HCT116 (cell line): ENCODE measurements at regions not wholly inside any gene's neighbourhood (a gene's known extent, or its start where the extent isn't known, plus 50 kb on each side); places are given as distances from the start of the nearest gene placed in this dataset.

ENCODE experiments used
- CTCF ChIP-seq, 3 experiments: fragments of 200-600 bp in 1 of 3; sonication (generic) in 1 of 3; IDR thresholded peaks in 2 of 3; conservative IDR thresholded peaks in 1 of 3; 2 replicates each; pipeline ENCODE4 v1.5.1; 2012 to 2017; ENCODE audit warnings: low read depth in 2 of 3, low read length in 2 of 3, antibody characterized with exemption in 1 of 3, borderline replicate concordance in 1 of 3, control low read depth in 1 of 3, mild to moderate bottlenecking in 1 of 3, mixed read lengths in 1 of 3, mixed run types in 1 of 3, moderate library complexity in 1 of 3; ENCODE audit not compliant: insufficient read depth in 1 of 3
- EZH2 ChIP-seq: fragments of 200-600 bp; sonication (generic); IDR thresholded peaks from 2 replicates; pipeline ENCODE4 v1.6.1; 2017; ENCODE audit warnings: antibody characterized with exemption, mixed run types
- EZH2phosphoT487 ChIP-seq: fragments of 200-600 bp; IDR thresholded peaks from 2 replicates; pipeline ENCODE4 v1.6.1; 2018; ENCODE audit warnings: antibody characterized with exemption, borderline replicate concordance
- JUND ChIP-seq: IDR thresholded peaks from 2 replicates; pipeline ENCODE4 v1.6.1; 2012
- POLR2A ChIP-seq: IDR thresholded peaks from 2 replicates; pipeline ENCODE4 v1.7.0; 2011; ENCODE audit warnings: borderline replicate concordance; ENCODE audit not compliant: insufficient read depth, insufficient read length; ENCODE audit errors: extremely low read depth
- POLR2AphosphoS5 ChIP-seq: IDR thresholded peaks from 2 replicates; pipeline ENCODE4 v1.6.1; 2011; ENCODE audit warnings: mild to moderate bottlenecking, low read depth, low read length, moderate library complexity
- RAD21 ChIP-seq: IDR thresholded peaks from 2 replicates; pipeline ENCODE4 v1.6.1; 2012; ENCODE audit warnings: low read depth, mild to moderate bottlenecking
- SRF ChIP-seq: IDR thresholded peaks from 2 replicates; pipeline ENCODE4 v1.6.1; 2012; ENCODE audit warnings: low read depth
- TCF7L2 ChIP-seq: IDR thresholded peaks from 2 replicates; pipeline ENCODE4 v1.7.0; 2011; ENCODE audit warnings: borderline replicate concordance, inconsistent platforms; ENCODE audit not compliant: insufficient read depth, insufficient read length; ENCODE audit errors: extremely low read depth
- YY1 ChIP-seq: IDR thresholded peaks from 2 replicates; pipeline ENCODE4 v1.6.1; 2011; ENCODE audit warnings: low read length, low read depth, moderate library complexity, mild to moderate bottlenecking; ENCODE audit not compliant: insufficient replicate concordance; ENCODE audit errors: extremely low read depth
- ZFX ChIP-seq: fragments of 450-650 bp; IDR thresholded peaks from 2 replicates; pipeline ENCODE4 v1.6.1; 2017
- ZNF274 ChIP-seq: fragments of 200-500 bp; sonication (Bioruptor generic); IDR thresholded peaks from 2 replicates; pipeline ENCODE4 v1.6.1; 2014; ENCODE audit warnings: mild to moderate bottlenecking, low read depth, low read length, inconsistent platforms

- TF ChIP-seq CTCF (IDR thresholded peaks at IDR 0.05 in 2 of 3, conservative IDR thresholded peaks at IDR 0.05 in 1 of 3; ENCODE audit: borderline replicate concordance in 1 of 3, insufficient read depth in 1 of 3, low read depth in 2 of 3, low read length in 2 of 3) (no peak), YY1 (no peak), TCF7L2 (no peak), JUND (no peak), POLR2A (no peak), EZH2phosphoT487 (no peak), SRF (no peak), ZNF274 (no peak), EZH2 (no peak), POLR2AphosphoS5 (no peak), ZFX (no peak), RAD21 (no peak)
These were observed 1703.1 kb upstream of the FLRT2 start for GRCh38 chr14:83826838-83827237.
